RPMI7951 (cell line): ENCODE measurements at regions not wholly inside any gene's neighbourhood (a gene's known extent, or its start where the extent isn't known, plus 50 kb on each side); places are given as distances from the start of the nearest gene placed in this dataset.
A peak's percentile ranks its signal among the peaks of the same experiment; 100 is the strongest.

Experiments used
- DNase-seq: peaks from one replicate; pipeline ENCODE4 v3.0.0-alpha.2; 2012; ENCODE audit warnings: low read depth

GRCh38 chr12:69129564-69129963 is 109.8 kb upstream of the CPSF6 start:
- DNase-seq = no peak

- no peak for DNase-seq
Observed at GRCh38 chr12:69130064-69130463, 109.3 kb upstream of the CPSF6 start.

GRCh38 chr12:69131077-69131476 is 108.3 kb upstream of the CPSF6 start:
- DNase-seq = no peak

GRCh38 chr12:69136931-69137613 is 102.3 kb upstream of the CPSF6 start:
- no peak for DNase-seq

- no peak for DNase-seq
Observed at GRCh38 chr12:69141074-69141473, 98.3 kb upstream of the CPSF6 start.

- no peak for DNase-seq
Observed at GRCh38 chr12:69149270-69149669, 90.1 kb upstream of the CPSF6 start.

- no peak for DNase-seq
Observed at GRCh38 chr12:69150083-69150795, 89.1 kb upstream of the CPSF6 start.

GRCh38 chr12:69150796-69151127 is 88.6 kb upstream of the CPSF6 start:
- DNase-seq = no peak

- no peak for DNase-seq
Observed at GRCh38 chr12:69151254-69151764, 88.1 kb upstream of the CPSF6 start.

- DNase-seq = peak; percentile 41
Observed at GRCh38 chr12:69154585-69155363, 84.6 kb upstream of the CPSF6 start.

- peak; percentile 70 for DNase-seq
Observed at GRCh38 chr12:69157023-69157655, 82.2 kb upstream of the CPSF6 start.

GRCh38 chr12:69161829-69162228 is 77.5 kb upstream of the CPSF6 start:
- DNase-seq = peak; percentile 7

GRCh38 chr12:69163681-69164362 is 75.5 kb upstream of the CPSF6 start:
- DNase-seq = no peak

- DNase-seq = no peak
Observed at GRCh38 chr12:69167648-69168165, 71.7 kb upstream of the CPSF6 start.

- DNase-seq = no peak
Observed at GRCh38 chr12:69168363-69168762, 71.0 kb upstream of the CPSF6 start.

- no peak for DNase-seq
Observed at GRCh38 chr12:69168828-69169227, 70.5 kb upstream of the CPSF6 start.

- no peak for DNase-seq
Observed at GRCh38 chr12:69170293-69170692, 69.1 kb upstream of the CPSF6 start.

- no peak for DNase-seq
Observed at GRCh38 chr12:69171881-69172280, 67.5 kb upstream of the CPSF6 start.

- no peak for DNase-seq
Observed at GRCh38 chr12:69172491-69172890, 66.9 kb upstream of the CPSF6 start.

- DNase-seq = no peak
Observed at GRCh38 chr12:69173368-69173767, 66.0 kb upstream of the CPSF6 start.

- no peak for DNase-seq
Observed at GRCh38 chr12:69179786-69180185, 59.6 kb upstream of the CPSF6 start.
